GM23338 (cell line): ENCODE measurements at regions not wholly inside any gene's neighbourhood (a gene's known extent, or its start where the extent isn't known, plus 50 kb on each side); places are given as distances from the start of the nearest gene placed in this dataset.

Experiments
- ATAC-seq: fragments of 200-7000 bp; cut with Tn5 transposase; 3 replicates; pipeline ENCODE4 v1.9.1; 2020
- DNase-seq: peaks from one replicate; pipeline ENCODE4 v3.0.0-alpha.2; 2015; ENCODE audit warnings: low spot score
- H2AFZ ChIP-seq: fragments of 200-600 bp; sonication (generic); 2 replicates; pipeline ENCODE4 v1.8.0; 2016; ENCODE audit warnings: antibody characterized with exemption, mild to moderate bottlenecking, moderate library complexity
- H3F3A ChIP-seq: fragments of 200-600 bp; sonication (generic); replicated peaks from 2 replicates; pipeline ENCODE4 v1.8.0; 2017; ENCODE audit warnings: antibody characterized with exemption, mixed run types, low read depth
- H3K27ac ChIP-seq: fragments of 200-600 bp; sonication (generic); 2 replicates; pipeline ENCODE4 v1.6.1; 2016; ENCODE audit warnings: low read depth
- H3K27me3 ChIP-seq: fragments of 200-600 bp; sonication (generic); 2 replicates; pipeline ENCODE4 v1.8.0; 2016; ENCODE audit warnings: mild to moderate bottlenecking, mixed run types, moderate library complexity; ENCODE audit not compliant: insufficient read depth
- H3K36me3 ChIP-seq: fragments of 200-600 bp; sonication (generic); 2 replicates; pipeline ENCODE4 v1.8.0; 2016; ENCODE audit warnings: mild to moderate bottlenecking; ENCODE audit not compliant: insufficient read depth
- H3K4me1 ChIP-seq: fragments of 200-600 bp; sonication (generic); 2 replicates; pipeline ENCODE4 v1.8.0; 2016; ENCODE audit warnings: mild to moderate bottlenecking, moderate library complexity; ENCODE audit not compliant: insufficient read depth
- H3K4me2 ChIP-seq: fragments of 200-600 bp; sonication (generic); 2 replicates; pipeline ENCODE4 v1.7.1; 2017; ENCODE audit warnings: mixed run types
- H3K4me3 ChIP-seq: fragments of 200-600 bp; sonication (generic); 2 replicates; pipeline ENCODE4 v1.6.1; 2016; ENCODE audit warnings: mixed run types
- H3K79me2 ChIP-seq: fragments of 200-600 bp; sonication (generic); replicated peaks from 2 replicates; pipeline ENCODE4 v1.8.0; 2017; ENCODE audit warnings: mild to moderate bottlenecking; ENCODE audit not compliant: insufficient read depth
- H3K9me2 ChIP-seq: fragments of 200-600 bp; sonication (generic); 2 replicates; pipeline ENCODE4 v1.8.0; 2017; ENCODE audit not compliant: insufficient read depth
- H4K20me1 ChIP-seq: fragments of 200-600 bp; sonication (generic); replicated peaks from 2 replicates; pipeline ENCODE4 v1.8.0; 2017; ENCODE audit warnings: mild to moderate bottlenecking; ENCODE audit not compliant: insufficient read depth
- H3K27ac Mint-ChIP-seq: 2 replicates; pipeline ENCODE4 v1.8.0; 2020; ENCODE audit warnings: inconsistent platforms, mild to moderate bottlenecking, moderate library complexity, mixed read lengths
- H3K27me3 Mint-ChIP-seq: 3 replicates; pipeline ENCODE4 v1.8.0; 2022; ENCODE audit warnings: low read depth, mild to moderate bottlenecking, moderate library complexity, mixed read lengths, inconsistent platforms; ENCODE audit not compliant: insufficient read depth, poor library complexity
- H3K36me3 Mint-ChIP-seq: 3 replicates; pipeline ENCODE4 v1.8.0; 2021; ENCODE audit warnings: low read depth, mild to moderate bottlenecking, inconsistent platforms, moderate library complexity, mixed read lengths
- H3K4me1 Mint-ChIP-seq: 3 replicates; pipeline ENCODE4 v1.8.0; 2020; ENCODE audit warnings: mild to moderate bottlenecking, inconsistent platforms, mixed read lengths
- H3K4me3 Mint-ChIP-seq: 3 replicates; pipeline ENCODE4 v1.8.0; 2021; ENCODE audit warnings: moderate library complexity, mild to moderate bottlenecking, inconsistent platforms, mixed read lengths
- H3K9me3 Mint-ChIP-seq: 3 replicates; pipeline ENCODE4 v1.8.0; 2020; ENCODE audit warnings: moderate library complexity, mild to moderate bottlenecking, inconsistent platforms, mixed read lengths
- CREB1 ChIP-seq: fragments of 250-450 bp; sonication (Bioruptor Pico); IDR thresholded peaks from 2 replicates; pipeline ENCODE4 v1.5.0; 2020; ENCODE audit warnings: low read depth, mild to moderate bottlenecking, moderate library complexity
- EZH2 ChIP-seq: fragments of 200-600 bp; sonication (generic); IDR thresholded peaks from one replicate; pipeline ENCODE4 v1.8.0; 2017; ENCODE audit warnings: antibody characterized with exemption, mild to moderate bottlenecking, low read depth; ENCODE audit not compliant: unreplicated experiment
- EZH2phosphoT487 ChIP-seq: fragments of 200-600 bp; sonication (generic); IDR thresholded peaks from one replicate; pipeline ENCODE4 v1.8.1; 2018; ENCODE audit warnings: antibody characterized with exemption; ENCODE audit not compliant: unreplicated experiment
- JUNB ChIP-seq: IDR thresholded peaks from one replicate; pipeline ENCODE4 v1.6.1; 2016; ENCODE audit warnings: antibody characterized with exemption; ENCODE audit not compliant: unreplicated experiment
- NANOG ChIP-seq: IDR thresholded peaks from 2 replicates; pipeline ENCODE4 v1.6.1; 2016; ENCODE audit warnings: antibody characterized with exemption, borderline replicate concordance
- REST ChIP-seq: IDR thresholded peaks from one replicate; pipeline ENCODE4 v1.6.1; 2018; ENCODE audit warnings: antibody characterized with exemption; ENCODE audit not compliant: unreplicated experiment
- STAT1 ChIP-seq: IDR thresholded peaks from one replicate; pipeline ENCODE4 v1.6.1; 2016; ENCODE audit warnings: antibody characterized with exemption; ENCODE audit not compliant: unreplicated experiment
- ZNF331 ChIP-seq: fragments of 250-450 bp; sonication (Bioruptor Pico); IDR thresholded peaks from 2 replicates; pipeline ENCODE4 v1.5.0; 2020; ENCODE audit warnings: low read depth, mild to moderate bottlenecking, moderate library complexity
- ZNF462 ChIP-seq: fragments of 250-450 bp; sonication (Bioruptor Pico); IDR thresholded peaks from 2 replicates; pipeline ENCODE4 v1.5.0; 2020; ENCODE audit warnings: mild to moderate bottlenecking, moderate library complexity

DNA sequence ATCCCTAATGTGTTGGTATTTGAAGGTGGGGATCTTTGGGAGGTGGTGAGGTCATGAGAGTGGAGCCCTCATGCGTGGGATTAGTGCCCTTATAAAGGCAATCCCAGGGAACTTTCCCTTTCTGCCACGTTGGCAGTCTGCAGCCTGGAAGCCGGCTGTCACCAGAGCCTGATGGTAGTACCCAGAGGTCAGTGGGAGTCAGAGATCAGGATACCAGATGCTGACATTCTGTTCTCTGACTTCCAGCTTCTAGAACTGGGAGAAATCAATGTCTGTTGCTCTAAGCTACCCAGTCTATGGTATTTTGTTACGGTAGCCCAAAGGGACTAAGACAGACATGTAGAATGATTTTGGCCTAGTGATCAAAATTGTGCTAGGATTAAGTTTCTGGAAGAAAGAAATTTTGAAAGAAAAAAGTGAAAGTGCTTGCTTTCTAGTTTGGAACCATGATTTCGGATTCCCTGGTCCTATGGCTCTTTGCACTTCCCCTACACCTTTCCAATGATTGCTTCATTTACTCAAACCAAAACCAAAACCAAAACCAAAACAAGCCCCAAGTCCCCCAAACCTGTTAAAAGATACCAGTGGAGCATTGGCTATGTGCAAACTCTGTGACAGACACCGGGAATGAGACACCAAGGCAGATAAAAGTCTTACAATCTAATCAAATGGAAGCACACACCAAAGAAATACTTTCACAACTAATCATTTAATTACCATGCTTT is 173.7 kb upstream of the ZNF217 start (continued):
- TF ChIP-seq EZH2phosphoT487 = no peak
- no peak for TF ChIP-seq CREB1 (CRISPR knock-in tag)
- no peak for TF ChIP-seq REST
- no peak for TF ChIP-seq STAT1
- no peak for TF ChIP-seq ZNF331 (CRISPR knock-in tag)
- no peak for TF ChIP-seq NANOG
- no peak for TF ChIP-seq EZH2

- H3K4me1 ChIP-seq = peaks cover 30% of the 10 kb centered on the region
- no peak overlapping the region for H2AFZ ChIP-seq
These were observed 170.8 kb upstream of the ZNF217 start for GRCh38 chr20:53764415-53764800.

More at GRCh38 chr20:53764415-53764800, 170.8 kb upstream of the ZNF217 start:
- Mint-ChIP-seq H3K36me3 (no peaks in the 10 kb centered on the region), H3K4me1 (peaks cover 35% of the 10 kb centered on the region), H3K27me3 (peaks cover 4% of the 10 kb centered on the region), H3K4me3 (peak overlapping the region; percentile 47; the same call in 2 of the 3 replicates), H3K9me3 (peaks cover 2% of the 10 kb centered on the region; the same call in 1 of the 3 replicates), H3K27ac (peak overlapping the region; percentile 92)
- Histone ChIP-seq H3F3A (no peaks in the 10 kb centered on the region), H4K20me1 (no peaks in the 10 kb centered on the region), H3K36me3 (no peaks in the 10 kb centered on the region), H3K27me3 (no peaks in the 10 kb centered on the region), H3K27ac (peak overlapping the region; percentile 81), H3K9me2 (no peaks in the 10 kb centered on the region), H3K4me2 (peak overlapping the region; percentile 40), H3K4me3 (peak overlapping the region; percentile 6; the same call in 1 of the 2 replicates), H3K79me2 (no peaks in the 10 kb centered on the region)
- ATAC-seq (no peak), DNase-seq (no peak)
- TF ChIP-seq ZNF462 (CRISPR knock-in tag) (no peak), NANOG (no peak), EZH2 (no peak), JUNB (no peak), REST (no peak), EZH2phosphoT487 (no peak)
